NCI-H82 treated with DMSO at 0.1 percent for 48 hours (cell line): ENCODE measurements at regions not wholly inside any gene's neighbourhood (a gene's known extent, or its start where the extent isn't known, plus 50 kb on each side); places are given as distances from the start of the nearest gene placed in this dataset.
"Not testable (repeated sequence)": the region's sequence is repeated elsewhere in the genome, so short reads cannot be mapped to it uniquely, and the experiment has no call there.

Experiments
- DNase-seq: peaks from one replicate; lab custom pipeline; 2025; ENCODE audit not compliant: unreplicated experiment; lab: John Stamatoyannopoulos, UW

DNA sequence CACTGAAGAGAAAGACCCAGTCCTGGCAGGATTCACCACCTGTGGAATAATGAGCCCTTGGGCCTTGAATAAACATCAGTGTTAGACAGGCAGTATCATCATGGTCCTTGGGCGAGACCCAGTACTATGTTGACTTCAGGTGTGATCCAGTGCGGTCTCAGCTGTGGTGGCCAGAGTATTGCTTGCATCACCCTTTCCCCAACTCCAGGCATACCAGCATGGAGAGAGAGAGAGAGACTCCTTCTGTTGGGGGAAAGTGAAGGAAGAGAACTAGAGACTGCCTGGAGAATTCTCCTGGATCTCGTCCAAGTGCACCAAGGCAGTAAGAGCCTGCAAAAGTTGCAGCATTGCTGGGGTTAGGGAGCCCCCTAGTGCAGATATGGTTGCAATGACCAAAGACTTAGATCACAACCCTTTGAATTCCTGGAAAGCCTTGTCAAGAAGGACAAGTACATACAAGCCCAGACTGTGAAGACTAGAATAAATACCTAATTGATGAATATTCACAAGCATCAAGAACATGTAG, 61.1 kb upstream of the VAMP7 start:
- DNase-seq = peak; percentile 6

DNA sequence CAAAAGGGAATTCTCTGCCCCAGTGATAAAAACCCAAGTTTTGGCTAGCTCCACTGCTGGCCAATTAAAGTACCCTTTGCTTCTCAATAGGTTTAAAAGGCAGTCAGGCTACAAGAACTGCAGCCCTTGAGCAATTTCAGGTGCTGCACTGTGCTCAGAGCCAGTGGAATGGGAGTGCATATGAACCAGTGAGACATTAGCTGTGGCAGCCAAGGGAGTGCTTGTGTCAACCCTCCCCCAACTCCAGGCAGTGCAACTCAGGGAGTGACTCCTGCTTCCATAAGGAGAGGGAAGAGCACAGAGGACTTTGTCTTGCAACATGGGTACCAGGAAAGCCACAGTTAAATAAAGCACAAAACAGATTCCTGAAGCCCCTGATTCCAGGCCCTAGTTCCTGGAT, 61.6 kb upstream of the VAMP7 start:
- no peak for DNase-seq

DNA sequence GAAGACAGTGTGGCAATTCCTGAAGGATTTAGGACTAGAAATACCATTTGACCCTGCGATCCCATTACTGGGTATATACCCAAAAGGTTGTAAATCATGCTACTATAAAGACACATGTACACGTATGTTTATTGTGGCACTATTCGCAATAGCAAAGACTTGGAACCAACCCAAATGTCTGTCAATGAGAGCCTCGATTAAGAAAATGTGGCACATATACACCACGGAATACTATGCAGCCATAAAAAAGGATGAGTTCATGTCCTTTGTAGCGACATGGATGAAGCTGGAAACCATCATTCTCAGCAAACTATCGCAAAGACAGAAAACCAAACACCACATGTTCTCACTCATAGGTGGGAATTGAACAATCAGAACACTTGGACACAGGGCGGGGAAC, 66.8 kb upstream of the VAMP7 start:
- DNase-seq = not testable (repeated sequence)

DNA sequence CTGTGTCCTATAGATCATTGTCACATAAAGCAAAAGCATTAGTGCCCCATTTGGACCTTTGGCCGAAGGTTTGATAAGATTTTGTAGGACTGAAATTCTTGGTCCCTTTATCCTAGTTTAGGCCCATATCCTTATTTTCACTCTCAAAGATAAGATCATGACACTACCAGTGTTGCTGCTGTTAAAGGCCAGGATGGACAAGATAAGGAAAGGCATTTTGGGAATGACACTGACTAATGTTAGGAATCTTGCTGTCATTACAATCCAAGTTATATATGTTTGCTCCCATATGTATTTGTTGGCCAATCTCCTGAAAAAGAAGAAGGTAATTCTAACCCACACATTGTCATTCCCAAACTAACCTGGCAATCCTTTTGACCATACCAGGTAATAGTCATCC, 101.3 kb upstream of the VAMP7 start:
- DNase-seq = no peak

DNA sequence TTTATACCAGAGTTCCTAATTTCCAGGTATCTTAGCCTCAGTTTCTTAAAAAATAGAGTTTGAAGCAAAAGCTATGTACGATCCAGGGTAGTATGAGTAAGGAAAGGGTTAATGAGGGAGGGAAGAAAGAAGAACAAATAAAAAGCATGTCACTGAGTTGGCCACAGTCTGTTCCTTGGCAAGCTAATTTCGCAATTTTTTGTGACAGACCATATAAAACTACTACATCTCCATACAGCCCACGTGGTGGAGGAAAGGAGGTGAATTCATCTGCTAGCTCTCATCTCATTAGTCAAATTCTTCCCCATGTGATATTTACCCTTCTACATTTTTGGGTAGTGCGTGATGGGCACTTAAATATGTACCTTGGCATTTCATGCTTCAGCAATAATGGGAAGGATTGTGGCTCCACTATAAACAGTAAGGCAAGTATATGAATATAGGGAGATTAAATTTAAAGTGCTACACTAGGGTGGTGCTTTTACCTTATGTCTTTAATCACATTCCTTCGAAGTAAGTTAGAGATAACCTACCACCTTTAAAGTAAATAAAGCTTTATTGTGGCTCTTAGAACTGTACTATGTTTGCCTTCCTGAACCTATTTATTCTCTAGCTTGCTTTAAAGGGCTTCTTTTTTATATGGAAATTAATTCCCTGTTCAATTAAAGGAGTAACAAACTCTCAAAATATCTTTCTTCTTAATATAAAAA, 102.1 kb upstream of the VAMP7 start:
- DNase-seq = no peak

DNA sequence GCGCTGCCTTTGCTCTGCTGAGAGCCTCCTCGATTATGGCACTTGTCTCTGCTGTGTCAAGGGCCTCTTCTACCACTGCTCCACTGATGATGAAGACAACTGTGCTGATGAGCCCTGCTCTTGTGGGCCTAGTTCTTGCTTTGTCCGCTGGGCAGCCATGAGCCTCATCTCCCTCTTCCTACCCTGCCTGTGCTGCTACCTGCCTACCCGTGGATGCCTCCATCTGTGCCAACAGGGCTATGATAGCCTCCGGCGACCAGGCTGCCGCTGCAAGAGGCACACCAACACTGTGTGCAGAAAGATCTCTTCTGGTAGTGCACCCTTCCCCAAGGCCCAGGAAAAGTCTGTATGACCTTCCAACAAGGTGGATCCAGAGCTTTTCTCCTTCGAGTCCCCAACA, 106.8 kb upstream of the VAMP7 start:
- no peak for DNase-seq

DNA sequence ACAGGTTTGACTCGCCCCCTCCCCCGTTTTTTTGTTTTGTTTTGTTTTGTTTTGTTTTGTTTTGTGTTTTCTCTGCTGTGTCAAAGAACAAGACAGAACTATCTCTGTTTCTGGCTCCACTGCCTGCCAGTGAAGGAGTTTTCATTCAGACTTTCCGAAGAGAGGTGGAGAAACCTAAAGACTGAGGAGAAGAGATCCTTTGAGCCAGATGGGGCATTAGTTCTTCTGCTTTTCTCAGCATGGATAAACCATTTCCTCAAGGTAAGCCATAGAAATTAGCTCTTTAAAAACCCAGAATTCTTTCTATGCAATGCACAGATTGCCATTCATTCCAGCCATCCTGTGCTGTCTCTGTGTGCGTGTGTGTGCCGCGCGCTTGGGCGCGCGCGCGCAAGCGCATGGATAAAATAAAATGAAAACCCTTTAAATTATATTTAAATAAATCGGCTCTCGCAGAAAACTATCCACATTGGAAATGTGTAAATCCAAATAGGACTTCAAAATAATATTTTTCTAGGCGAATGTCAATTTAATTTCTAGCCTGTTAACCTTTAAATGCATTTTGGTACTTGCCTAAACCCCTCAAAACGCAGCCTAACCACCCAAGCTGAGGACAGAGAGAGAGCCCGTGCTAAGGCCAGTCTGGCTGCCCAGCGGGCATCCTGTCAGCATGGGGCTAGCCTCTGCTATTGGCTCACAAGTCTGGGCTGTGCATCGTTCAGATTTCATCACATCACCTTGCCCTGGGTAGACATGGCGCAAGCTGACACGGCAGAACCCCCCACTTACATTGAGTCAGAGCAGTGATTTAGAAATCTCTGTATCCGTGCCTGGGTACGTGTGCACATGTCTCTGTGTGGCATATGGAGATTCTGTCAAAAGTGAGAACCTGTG, 113.0 kb upstream of the VAMP7 start:
- no peak for DNase-seq

DNA sequence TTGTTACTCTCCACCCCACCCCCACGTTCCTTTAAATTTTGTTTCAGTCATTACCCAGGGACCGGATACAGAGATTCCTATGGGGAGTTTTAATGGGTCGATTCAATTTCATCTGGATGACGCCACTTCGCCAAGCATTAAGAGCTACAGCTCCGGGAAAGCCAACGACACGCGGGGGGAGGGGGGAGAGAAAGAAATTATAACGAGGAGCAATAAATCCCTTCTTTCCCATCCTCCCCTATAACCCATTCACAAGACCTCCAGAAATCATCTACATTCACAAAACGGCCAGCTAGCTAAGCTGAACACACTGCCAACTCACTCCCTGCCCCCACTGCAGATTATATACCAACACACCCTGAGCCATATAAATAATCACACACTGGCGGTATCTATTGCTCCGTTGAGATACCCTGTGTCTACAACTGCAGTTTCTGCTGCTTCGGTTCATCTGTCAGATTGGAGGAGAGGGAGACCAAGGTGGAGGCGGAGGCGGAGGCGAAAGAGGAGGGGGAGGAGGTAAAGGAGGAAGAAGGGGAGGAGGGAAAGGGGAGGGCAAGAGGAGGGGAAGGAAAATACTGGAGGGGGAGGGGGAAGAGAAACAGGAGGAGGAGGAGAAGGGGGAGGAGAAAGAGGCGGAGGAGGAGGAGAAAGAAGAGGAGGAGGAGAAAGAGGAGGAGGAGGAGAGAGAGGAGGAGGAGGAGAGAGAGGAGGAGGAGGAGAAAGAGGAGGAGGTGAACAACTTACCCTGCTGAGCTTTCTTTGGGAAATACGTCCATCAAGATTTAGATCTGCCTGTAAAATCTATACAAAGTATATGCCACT, 113.9 kb upstream of the VAMP7 start:
- DNase-seq = peak; percentile 58

DNA sequence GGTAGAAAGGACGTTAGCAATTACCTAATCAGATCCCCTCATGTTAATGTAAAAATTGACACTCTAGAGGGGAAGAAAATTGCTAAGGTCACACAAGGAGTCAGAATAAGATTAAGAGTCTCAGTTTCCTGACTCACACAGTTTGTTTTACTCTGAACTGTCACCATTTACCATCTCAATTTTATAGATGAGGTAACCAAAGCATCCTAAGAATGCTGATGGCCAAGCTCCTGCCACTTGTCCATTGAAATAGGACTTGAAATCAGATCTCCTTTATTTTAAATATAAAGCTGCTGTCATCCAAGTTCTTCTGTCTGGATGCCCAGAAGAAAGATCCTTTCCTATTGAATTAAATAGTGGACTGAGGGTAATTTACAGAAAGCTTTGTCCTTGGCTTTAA, 114.8 kb upstream of the VAMP7 start:
- DNase-seq = no peak

DNA sequence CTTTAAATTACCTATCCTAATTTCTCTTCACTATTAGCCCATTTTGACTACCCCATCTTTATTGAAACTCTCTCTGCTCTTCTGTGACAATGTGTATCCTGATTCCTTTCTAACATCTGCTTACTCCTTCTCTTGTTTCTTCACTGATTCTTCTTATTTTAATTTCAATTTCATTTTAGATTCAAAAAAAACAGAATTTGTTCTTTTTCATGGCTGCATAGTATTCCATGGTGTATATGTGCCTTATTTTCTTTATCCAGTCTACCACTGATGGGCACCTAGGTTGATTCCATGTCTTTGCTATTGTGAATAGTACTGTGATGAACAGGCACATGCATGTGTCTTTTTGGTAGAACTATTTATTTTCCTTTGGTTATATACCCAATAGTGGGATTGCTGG, 120.0 kb upstream of the VAMP7 start:
- no peak for DNase-seq

DNA sequence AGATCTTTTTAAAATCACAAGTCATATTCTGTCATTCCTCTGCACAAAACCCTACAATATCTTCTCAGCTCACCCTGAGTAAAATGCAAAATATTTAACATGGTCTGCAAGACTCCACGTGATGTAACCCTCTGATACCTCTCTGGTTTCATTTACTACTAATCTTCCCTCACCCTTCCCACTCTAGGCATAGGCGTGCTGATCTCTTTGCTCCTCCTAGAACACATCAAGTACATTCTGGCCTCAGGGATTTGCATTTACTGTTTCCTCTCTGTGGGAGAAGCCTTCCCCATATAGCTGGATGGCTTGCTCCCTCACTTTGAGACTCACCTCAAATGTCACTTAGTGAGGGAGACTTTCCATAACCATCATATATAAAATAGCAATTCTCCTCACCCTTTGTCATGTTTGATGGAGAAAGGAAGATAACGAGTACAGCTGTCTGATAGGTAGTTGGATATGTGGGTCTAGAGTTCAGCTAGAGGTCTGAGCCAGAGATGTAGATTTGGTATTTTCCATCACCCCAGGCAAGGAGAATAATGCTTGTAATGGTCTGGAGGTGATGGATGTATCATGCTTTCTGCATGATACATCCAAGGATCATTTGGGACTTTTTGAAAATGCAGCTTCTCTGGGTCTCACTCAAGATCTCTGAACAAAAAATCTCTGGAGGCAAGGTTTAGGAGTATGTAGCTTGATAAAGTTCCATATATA, 123.9 kb upstream of the VAMP7 start:
- no peak for DNase-seq

DNA sequence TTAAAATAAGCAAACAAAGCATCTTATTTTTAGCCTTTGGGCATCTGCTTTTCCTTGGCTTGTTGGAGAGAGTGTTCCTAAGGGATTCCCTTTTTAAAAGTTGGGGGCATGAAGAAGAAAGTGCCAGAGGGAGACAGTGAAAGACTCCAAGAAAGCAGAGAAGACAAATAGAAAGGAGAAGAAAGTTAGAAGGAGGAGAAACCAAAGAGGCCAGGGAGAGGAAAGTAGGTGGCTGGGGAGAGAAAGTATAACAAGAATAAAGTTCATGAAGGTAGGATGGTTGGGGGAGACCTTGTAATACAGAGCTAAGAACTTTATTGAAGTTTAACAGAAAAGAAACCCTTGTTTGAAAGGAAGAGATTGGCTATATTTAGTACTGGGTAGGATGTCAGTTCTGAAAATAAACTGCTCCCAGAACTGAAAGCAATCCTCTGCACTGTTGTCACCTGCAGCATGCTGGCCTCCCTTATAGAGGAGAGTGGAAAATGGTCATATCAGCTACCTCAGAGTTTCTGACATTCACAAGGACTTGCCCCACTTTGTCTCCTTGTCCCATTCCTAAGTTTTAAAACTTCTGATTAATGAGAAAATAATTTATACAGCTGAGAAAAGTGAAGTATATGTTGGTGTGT, 125.3 kb upstream of the VAMP7 start:
- no peak for DNase-seq

DNA sequence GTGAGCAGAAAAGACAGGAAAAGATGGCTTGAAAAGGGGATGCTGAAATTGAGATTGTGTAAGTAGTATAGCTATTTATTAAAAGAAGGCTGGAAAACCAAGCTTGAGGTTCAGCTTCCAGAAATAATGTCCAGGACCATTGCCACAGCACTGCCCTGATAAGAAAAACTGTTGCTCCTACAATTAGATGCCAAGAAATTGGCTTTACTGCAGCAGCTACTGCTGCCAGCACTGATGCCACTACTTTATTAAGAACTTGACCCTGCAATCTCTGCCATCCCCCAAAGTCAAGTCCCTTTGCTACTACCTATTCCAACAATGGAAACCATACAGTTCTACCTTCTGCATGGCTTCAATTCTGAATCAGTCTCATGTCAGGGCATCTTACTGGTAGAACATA, 130.0 kb upstream of the VAMP7 start:
- DNase-seq = no peak

DNA sequence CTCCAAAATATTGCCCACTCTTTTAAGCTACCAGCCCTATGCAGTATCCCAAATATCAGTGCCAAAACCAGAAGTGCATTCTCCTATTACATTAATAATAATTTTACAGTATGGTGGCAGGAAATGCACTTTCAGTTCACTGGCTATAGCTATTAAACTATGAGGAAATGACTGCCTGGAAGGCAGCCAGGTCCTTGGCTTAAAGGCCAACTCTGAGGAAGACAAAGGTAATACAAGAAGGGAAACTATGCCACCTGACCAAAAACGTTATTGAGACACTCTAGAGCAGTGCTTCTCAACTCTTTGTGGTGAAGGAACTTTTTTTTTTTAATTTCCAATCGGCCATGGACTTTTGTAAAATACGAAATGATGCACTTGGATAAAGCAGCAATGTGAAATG, 133.6 kb upstream of the VAMP7 start:
- no peak for DNase-seq

DNA sequence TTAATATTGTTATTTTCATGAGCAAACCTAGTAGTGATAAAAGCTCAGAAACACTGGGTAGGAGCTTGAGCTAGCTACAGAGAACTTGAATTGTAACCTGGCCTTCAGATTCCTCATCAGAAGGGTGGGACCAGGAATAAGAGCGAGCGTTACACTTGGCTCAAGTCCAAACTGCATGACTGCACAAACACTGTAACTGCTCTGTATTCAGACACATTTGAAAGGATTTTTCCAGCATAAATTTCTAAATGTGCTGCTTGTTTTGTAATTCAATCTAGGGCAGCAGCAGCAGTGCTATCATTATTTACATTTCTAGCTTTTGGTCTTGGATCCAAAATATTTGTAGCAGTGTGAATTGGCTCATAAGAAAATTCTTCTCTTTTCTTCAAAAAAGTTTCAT, 133.0 kb upstream of the TMLHE start:
- no peak for DNase-seq

DNA sequence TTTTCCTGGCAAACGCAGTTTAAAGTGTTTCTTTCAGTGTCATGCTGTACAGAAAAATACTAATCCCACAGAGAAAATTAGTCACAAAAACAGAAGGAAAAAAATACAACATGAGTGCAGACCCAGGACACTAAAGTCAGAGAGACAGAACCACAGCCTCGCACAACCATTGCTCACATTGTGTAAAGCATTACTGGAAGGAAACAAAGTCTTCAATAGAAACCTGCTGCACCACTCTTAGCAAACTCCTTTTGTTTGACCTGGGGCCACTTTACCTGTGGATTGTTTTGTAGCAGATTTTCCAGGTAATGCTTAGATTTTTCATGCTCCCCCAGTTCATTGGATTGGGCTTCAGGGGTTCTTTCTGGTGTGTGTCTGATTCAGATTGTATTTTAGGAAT, 131.8 kb upstream of the TMLHE start:
- no peak for DNase-seq

DNA sequence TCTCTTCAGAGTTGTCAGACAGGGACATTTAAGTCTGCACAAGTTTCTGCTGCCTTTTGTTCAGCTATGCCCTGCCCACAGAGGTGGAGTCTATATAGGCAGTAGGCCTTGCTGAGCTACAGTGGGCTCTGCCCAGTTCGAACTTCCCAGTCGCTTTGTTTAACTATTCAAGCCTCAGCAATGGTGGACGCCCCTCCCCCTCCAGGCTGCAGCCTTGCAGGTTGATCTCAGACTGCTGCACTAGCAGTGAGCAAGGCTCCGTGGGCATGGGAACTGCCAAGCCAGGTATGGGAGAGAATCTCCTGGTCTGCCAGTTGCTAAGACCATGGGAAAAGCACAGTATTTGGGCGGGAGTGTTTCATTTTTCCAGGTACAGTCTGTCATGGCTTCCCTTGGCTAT, 115.6 kb upstream of the TMLHE start:
- DNase-seq = not testable (repeated sequence)

DNA sequence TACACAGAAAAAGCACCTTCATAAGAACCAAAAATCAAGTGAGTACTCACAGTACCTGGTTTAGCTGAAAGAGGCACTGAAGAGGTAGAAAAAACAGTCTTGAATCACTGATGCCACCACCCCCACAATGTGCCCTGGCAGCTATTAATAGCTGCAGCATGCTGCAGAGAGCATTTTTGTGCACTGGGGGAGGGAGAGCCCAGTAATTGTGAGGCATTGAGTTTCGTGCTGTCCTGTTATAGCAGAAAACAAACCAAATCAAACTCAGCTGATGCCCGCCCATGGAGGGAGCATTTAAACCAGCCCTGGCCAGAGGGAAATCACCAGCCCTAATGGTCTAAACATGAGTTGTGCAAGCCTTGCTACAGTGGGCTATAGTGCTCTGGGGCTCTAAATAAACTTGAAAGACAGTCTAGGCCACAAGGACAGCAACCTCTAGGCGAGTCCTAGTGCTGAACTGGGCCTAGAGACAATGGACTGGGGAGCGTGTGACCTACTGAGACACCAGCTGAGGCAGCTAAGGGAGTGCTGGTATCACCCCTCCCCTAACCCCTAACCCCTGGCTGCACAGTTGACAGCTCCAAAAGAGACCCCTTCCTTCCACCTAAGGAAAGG, 106.3 kb upstream of the TMLHE start:
- DNase-seq = no peak

DNA sequence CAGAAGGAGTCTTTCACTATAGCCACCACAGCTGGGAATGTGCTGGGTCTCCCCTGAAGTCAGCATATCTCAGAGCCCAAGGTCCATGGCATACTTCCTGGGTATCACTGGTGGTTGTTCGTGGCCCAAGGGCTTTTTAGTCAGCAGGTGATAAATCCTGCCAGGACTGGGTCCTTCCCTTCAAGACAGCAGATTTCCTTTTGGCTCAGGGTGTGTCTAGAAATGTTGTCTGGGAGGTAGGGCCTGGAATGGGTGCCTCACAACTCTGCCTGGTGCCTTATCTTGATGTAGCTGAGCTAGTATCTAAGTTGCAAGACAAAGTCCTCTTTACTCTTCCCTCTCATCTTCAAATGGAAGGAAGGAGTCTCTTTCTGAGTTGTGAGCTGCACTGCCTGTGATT, 102.4 kb upstream of the TMLHE start:
- DNase-seq = no peak

DNA sequence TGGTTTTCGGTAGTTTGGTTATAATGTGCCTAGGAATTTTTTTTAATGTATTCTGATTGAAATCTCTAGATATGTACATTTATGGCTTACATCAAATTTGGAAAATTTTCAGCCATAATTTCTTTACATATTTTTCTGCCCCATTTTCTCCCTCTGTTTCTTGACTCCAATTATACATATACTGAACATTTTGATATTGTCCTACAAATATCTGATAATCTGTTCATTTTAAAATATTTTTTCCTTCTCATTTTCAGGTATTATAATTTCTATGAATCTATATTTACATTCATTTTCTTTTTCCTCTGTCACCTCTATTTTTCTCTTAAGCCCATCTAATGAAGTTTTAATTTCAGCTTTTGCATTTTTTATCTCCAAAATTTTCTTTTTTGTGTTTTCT, 82.7 kb upstream of the TMLHE start:
- no peak for DNase-seq
